NT2/D1 (cell line): ENCODE measurements at regions not wholly inside any gene's neighbourhood (a gene's known extent, or its start where the extent isn't known, plus 50 kb on each side); places are given as distances from the start of the nearest gene placed in this dataset.

Experiments
- SUZ12 ChIP-seq: IDR thresholded peaks from 2 replicates; pipeline ENCODE4 v1.6.1; 2011; ENCODE audit not compliant: insufficient read length, insufficient read depth; ENCODE audit errors: extremely low read depth
- YY1 ChIP-seq: IDR thresholded peaks from 2 replicates; pipeline ENCODE4 v1.6.1; 2011; ENCODE audit not compliant: insufficient read length, insufficient read depth
- ZNF274 ChIP-seq: IDR thresholded peaks from 2 replicates; pipeline ENCODE4 v1.6.1; 2011; ENCODE audit warnings: mild to moderate bottlenecking, low read depth, low read length

DNA sequence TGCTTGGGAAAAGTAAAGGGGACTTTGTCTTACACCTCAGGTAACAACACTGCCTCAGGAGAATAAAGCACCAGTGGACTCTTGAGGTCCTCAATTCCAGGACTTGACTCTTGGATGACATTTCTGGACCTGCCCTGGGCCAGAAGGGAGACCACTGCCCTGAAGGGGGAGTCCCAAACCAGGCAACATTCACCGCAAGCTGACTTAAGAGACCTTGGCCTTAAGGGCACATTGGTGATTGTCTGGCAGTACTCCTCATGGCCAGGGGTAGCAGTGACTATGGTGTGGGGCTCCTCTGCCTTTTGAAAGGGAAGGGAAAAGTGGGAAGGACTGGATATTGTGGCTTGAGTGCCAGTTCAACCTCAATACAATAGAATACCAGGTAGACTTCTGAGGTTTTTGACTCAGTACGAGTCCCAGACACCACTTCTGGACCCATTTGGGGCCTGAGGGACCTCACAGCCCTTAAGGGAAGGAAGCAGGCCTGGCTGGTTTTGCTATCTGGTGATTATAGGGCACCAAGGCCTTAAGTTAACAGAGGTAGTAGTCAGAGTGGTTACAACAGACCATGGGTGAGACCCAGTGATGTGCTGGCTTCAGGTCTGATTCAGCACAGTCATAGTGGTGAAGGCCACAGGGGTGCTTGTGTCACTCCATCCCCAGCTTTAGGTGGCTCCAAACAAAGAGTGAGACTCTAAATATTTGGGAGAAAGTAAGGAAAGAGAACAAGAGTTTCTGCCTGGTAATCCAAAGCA lies 121.2 kb upstream of the TET2 start:
- TF ChIP-seq YY1: no peak
- no peak for TF ChIP-seq ZNF274
- TF ChIP-seq SUZ12: no peak
